Mesenchymal stem cell (in vitro differentiated cells and primary cell): ENCODE measurements at regions not wholly inside any gene's neighbourhood (a gene's known extent, or its start where the extent isn't known, plus 50 kb on each side); places are given as distances from the start of the nearest gene placed in this dataset.

Source experiments
- DNase-seq: peaks from one replicate; pipeline ENCODE4 v3.0.0-alpha.2; 2013
- H2AFZ ChIP-seq: one replicate; pipeline ENCODE4 v1.6.1; 2013; ENCODE audit warnings: low read depth, mild to moderate bottlenecking, control low read depth, inconsistent platforms, low read length, moderate library complexity
- H2AK5ac ChIP-seq: 2 replicates; pipeline ENCODE4 v1.6.1; 2013; ENCODE audit warnings: low read length, moderate library complexity, mild to moderate bottlenecking, inconsistent platforms; ENCODE audit not compliant: severe bottlenecking
- H2BK120ac ChIP-seq: one replicate; pipeline ENCODE4 v1.6.1; 2013; ENCODE audit warnings: low read depth, mild to moderate bottlenecking, inconsistent platforms, low read length, moderate library complexity
- H2BK12ac ChIP-seq, 2 experiments: one replicate each; pipeline ENCODE4 v1.6.1; 2013; ENCODE audit warnings: inconsistent platforms in 2 of 2, low read length in 2 of 2, mild to moderate bottlenecking in 2 of 2, moderate library complexity in 2 of 2, control low read depth in 1 of 2
- H2BK15ac ChIP-seq: one replicate; pipeline ENCODE4 v1.6.1; 2013; ENCODE audit warnings: mild to moderate bottlenecking, low read depth, inconsistent platforms; ENCODE audit not compliant: poor library complexity, severe bottlenecking
- H2BK5ac ChIP-seq: 2 replicates; pipeline ENCODE4 v1.6.1; 2013; ENCODE audit warnings: low read depth, mild to moderate bottlenecking, low read length, control low read depth, inconsistent platforms; ENCODE audit not compliant: poor library complexity, severe bottlenecking
- H3K14ac ChIP-seq, 2 experiments: one replicate each; pipeline ENCODE4 v1.6.1; 2013; ENCODE audit warnings: inconsistent platforms in 2 of 2, low read length in 2 of 2, control low read depth in 1 of 2, mild to moderate bottlenecking in 1 of 2, moderate library complexity in 1 of 2
- H3K18ac ChIP-seq, 2 experiments: one replicate each; pipeline ENCODE4 v1.6.1; 2013; ENCODE audit warnings: inconsistent platforms in 2 of 2, low read length in 2 of 2, control low read depth in 1 of 2, low read depth in 1 of 2, mild to moderate bottlenecking in 1 of 2
- H3K23ac ChIP-seq, 2 experiments: one replicate each; pipeline ENCODE4 v1.6.1; 2013; ENCODE audit warnings: inconsistent platforms in 2 of 2, low read length in 2 of 2, mild to moderate bottlenecking in 2 of 2, moderate library complexity in 2 of 2, control low read depth in 1 of 2
- H3K27ac ChIP-seq: 2 replicates; pipeline ENCODE4 v1.5.1; 2013; ENCODE audit warnings: mild to moderate bottlenecking, moderate library complexity, low read length, control low read depth, inconsistent platforms; ENCODE audit not compliant: poor library complexity, severe bottlenecking
- H3K27me3 ChIP-seq, 2 experiments: 2 replicates each; pipeline versions ENCODE4 v1.6.1 to v1.7.0; 2013; ENCODE audit warnings: low read length in 2 of 2, mild to moderate bottlenecking in 2 of 2, moderate library complexity in 2 of 2, control low read depth in 1 of 2, inconsistent platforms in 1 of 2; ENCODE audit not compliant: control insufficient read depth in 1 of 2, insufficient read depth in 1 of 2
- H3K36me3 ChIP-seq, 2 experiments: 2 replicates each; pipeline versions ENCODE4 v1.6.1 to v1.7.0; 2013; ENCODE audit warnings: low read length in 2 of 2, control low read depth in 1 of 2, inconsistent platforms in 1 of 2, low read depth in 1 of 2, mild to moderate bottlenecking in 1 of 2; ENCODE audit not compliant: insufficient read depth in 2 of 2, control insufficient read depth in 1 of 2
- H3K4ac ChIP-seq, 2 experiments: one replicate each; pipeline ENCODE4 v1.6.1; 2013; ENCODE audit warnings: inconsistent platforms in 2 of 2, low read length in 2 of 2, mild to moderate bottlenecking in 2 of 2, moderate library complexity in 2 of 2, control low read depth in 1 of 2, low read depth in 1 of 2
- H3K4me1 ChIP-seq: 2 replicates; pipeline ENCODE4 v1.6.1; 2013; ENCODE audit warnings: low read depth, low read length, control low read depth; ENCODE audit not compliant: control insufficient read depth, insufficient read depth
- H3K4me2 ChIP-seq: 2 replicates; pipeline ENCODE4 v1.6.1; 2013; ENCODE audit warnings: low read length, mild to moderate bottlenecking, inconsistent platforms; ENCODE audit not compliant: poor library complexity, severe bottlenecking
- H3K4me3 ChIP-seq, 2 experiments: 2 replicates each; pipeline versions ENCODE4 v1.5.1 to v1.7.0; 2013; ENCODE audit warnings: low read length in 2 of 2, mild to moderate bottlenecking in 2 of 2, control low read depth in 1 of 2, low read depth in 1 of 2; ENCODE audit not compliant: insufficient read depth in 1 of 2
- H3K79me1 ChIP-seq: replicated peaks from 2 replicates; pipeline ENCODE4 v1.6.1; 2013; ENCODE audit warnings: mild to moderate bottlenecking, control low read depth, low read length, inconsistent platforms; ENCODE audit not compliant: poor library complexity, severe bottlenecking
- H3K9ac ChIP-seq: 2 replicates; pipeline ENCODE4 v1.7.0; 2013; ENCODE audit warnings: mild to moderate bottlenecking, low read length, moderate library complexity
- H3K9me3 ChIP-seq: 2 replicates; pipeline ENCODE4 v1.7.0; 2013; ENCODE audit warnings: mild to moderate bottlenecking, low read length; ENCODE audit not compliant: control insufficient read depth
- H4K8ac ChIP-seq: one replicate; pipeline ENCODE4 v1.6.1; 2013; ENCODE audit warnings: inconsistent platforms, mild to moderate bottlenecking, low read length, moderate library complexity
- H4K91ac ChIP-seq: one replicate; pipeline ENCODE4 v1.6.1; 2013; ENCODE audit warnings: mild to moderate bottlenecking, low read length, inconsistent platforms
- WGBS: methylation state at CpG from one replicate; pipeline ENCODE4 v1.1.7; 2013; ENCODE audit warnings: mixed read lengths; 5-methylcytosine and 5-hydroxymethylcytosine counted together

DNA sequence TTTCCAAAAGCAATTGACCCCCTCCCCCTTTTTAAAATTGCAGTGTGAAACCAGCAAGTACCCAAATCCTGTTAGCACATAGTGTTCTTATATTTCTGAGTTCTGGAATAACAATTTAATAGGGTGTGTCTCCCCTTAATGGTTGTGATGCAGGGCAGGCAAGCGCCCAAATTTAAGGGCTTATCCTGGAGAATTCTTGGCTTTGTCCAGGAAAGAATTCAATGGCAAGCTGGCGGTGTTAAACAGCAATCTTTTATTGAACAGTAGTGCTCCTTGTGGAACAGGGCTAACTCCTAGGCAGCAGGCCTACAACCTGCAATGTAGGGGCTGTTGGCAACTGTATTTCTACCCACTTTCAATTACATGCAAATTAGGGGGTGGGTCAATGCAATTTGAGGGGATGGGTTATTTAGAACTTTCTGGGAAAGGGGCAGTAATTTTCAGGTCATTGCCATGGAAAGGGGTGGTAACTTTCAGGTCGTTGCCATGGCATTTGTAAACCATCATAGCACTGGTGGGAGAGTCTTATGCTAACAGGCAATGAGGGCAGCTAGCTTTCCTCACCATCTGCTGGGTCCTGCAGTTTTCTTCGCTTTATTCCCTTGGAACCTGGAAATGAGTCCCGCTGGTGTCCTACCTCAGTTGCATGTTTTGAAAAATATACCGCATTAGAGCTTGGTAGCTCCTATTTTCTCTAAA lies 149.0 kb upstream of the KCTD1 start:
- Histone ChIP-seq H3K4me2 (no peak overlapping the region), H3K36me3 (no peaks in the 10 kb centered on the region), H3K27ac (no peak overlapping the region), H3K4ac (no peak overlapping the region), H2BK120ac (no peak overlapping the region), H3K4me3 (no peak overlapping the region), H4K91ac (no peak overlapping the region), H2AK5ac (no peak overlapping the region), H4K8ac (no peak overlapping the region), H3K23ac (no peak overlapping the region), H2BK15ac (no peak overlapping the region), H3K18ac (no peak overlapping the region), H2BK12ac (no peak overlapping the region), H3K14ac (no peak overlapping the region), H2AFZ (no peak overlapping the region), H3K79me1 (no peaks in the 10 kb centered on the region), H2BK5ac (no peak overlapping the region), H3K9ac (no peak overlapping the region), H3K9me3 (peaks cover 9% of the 10 kb centered on the region), H3K27me3 (peaks cover 0 to 5% of the 10 kb centered on the region in 2 experiments), H3K4me1 (no peaks in the 10 kb centered on the region)
- DNase-seq: no peak
- WGBS: 80% methylated on average over 6 of the region's 6 CpGs

GRCh38 chr18:26696786-26697185 lies 148.4 kb upstream of the KCTD1 start:
- WGBS: no CpG with 5 or more reads among the region's 2 CpGs
- H3K18ac ChIP-seq: no peak overlapping the region
- H2BK15ac ChIP-seq: no peak overlapping the region
- H3K14ac ChIP-seq: no peak overlapping the region
- no peaks in the 10 kb centered on the region for H3K4me1 ChIP-seq
- no peak overlapping the region for H3K23ac ChIP-seq
- peaks cover 9% of the 10 kb centered on the region for H3K9me3 ChIP-seq
- no peak overlapping the region for H3K4ac ChIP-seq
- DNase-seq: no peak
- H3K4me3 ChIP-seq: no peak overlapping the region
- H3K27ac ChIP-seq: no peak overlapping the region
- no peak overlapping the region for H2AK5ac ChIP-seq
- no peak overlapping the region for H2BK5ac ChIP-seq
- no peak overlapping the region for H4K91ac ChIP-seq
- H2AFZ ChIP-seq: no peak overlapping the region
- H3K9ac ChIP-seq: no peak overlapping the region
- H2BK12ac ChIP-seq: no peak overlapping the region
- H3K36me3 ChIP-seq: no peaks in the 10 kb centered on the region
- H4K8ac ChIP-seq: no peak overlapping the region
- H3K79me1 ChIP-seq: no peaks in the 10 kb centered on the region
- no peak overlapping the region for H3K4me2 ChIP-seq
- no peak overlapping the region for H2BK120ac ChIP-seq
- peaks cover 0 to under 1% of the 10 kb centered on the region in 2 experiments for H3K27me3 ChIP-seq

DNA sequence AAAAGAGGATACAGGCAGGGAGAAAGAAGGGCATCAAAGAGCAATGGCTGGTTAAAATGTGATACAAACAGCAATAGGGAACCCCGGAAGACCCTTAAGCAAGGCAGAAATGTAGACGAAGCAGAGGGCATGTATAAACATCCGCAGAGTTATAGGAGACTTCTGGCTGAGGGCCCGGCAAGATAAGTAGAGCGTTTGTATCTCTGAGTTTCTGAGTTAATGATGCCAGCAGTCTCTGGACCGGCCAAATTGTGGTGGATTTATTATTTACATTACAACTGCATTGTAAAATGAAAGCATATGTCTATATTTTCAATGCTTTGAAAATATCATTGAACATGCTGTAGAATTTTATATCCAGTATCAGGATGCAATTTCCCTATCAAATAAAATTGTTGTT lies 148.0 kb upstream of the KCTD1 start:
- no peak for DNase-seq
- no peak overlapping the region for H4K91ac ChIP-seq

GRCh38 chr18:26689226-26689879 lies 141.0 kb upstream of the KCTD1 start:
- Histone ChIP-seq H3K9ac (no peak overlapping the region), H4K91ac (no peak overlapping the region), H2BK5ac (no peak overlapping the region), H2BK120ac (no peak overlapping the region), H3K4me2 (no peak overlapping the region), H3K23ac (no peak overlapping the region), H3K27me3 (no peaks in the 10 kb centered on the region), H3K79me1 (no peaks in the 10 kb centered on the region), H2AK5ac (no peak overlapping the region), H3K4ac (no peak overlapping the region), H2BK15ac (no peak overlapping the region), H4K8ac (no peak overlapping the region), H3K27ac (no peak overlapping the region), H2AFZ (no peak overlapping the region), H3K14ac (no peak overlapping the region), H3K9me3 (peaks cover 9% of the 10 kb centered on the region), H3K18ac (no peak overlapping the region), H3K4me1 (no peaks in the 10 kb centered on the region), H2BK12ac (no peak overlapping the region), H3K36me3 (no peaks in the 10 kb centered on the region), H3K4me3 (no peak overlapping the region)
- no peak for DNase-seq
- WGBS: 82% methylated on average over 7 of the region's 7 CpGs

More for the DNA sequence above, 148.0 kb upstream of the KCTD1 start:
- no peaks in the 10 kb centered on the region for H3K4me1 ChIP-seq
- H3K27me3 ChIP-seq: no peaks in the 10 kb centered on the region
- H3K4me2 ChIP-seq: no peak overlapping the region
- no peaks in the 10 kb centered on the region for H3K36me3 ChIP-seq
- no peak overlapping the region for H3K27ac ChIP-seq
- H3K9me3 ChIP-seq: peaks cover 9% of the 10 kb centered on the region
- H3K23ac ChIP-seq: no peak overlapping the region
- H2BK15ac ChIP-seq: no peak overlapping the region
- H2BK12ac ChIP-seq: no peak overlapping the region
- no peak overlapping the region for H2BK120ac ChIP-seq
- H4K8ac ChIP-seq: no peak overlapping the region
- H3K79me1 ChIP-seq: no peaks in the 10 kb centered on the region
- no peak overlapping the region for H3K14ac ChIP-seq
- no peak overlapping the region for H2AFZ ChIP-seq
- H3K4ac ChIP-seq: no peak overlapping the region
- no peak overlapping the region for H3K4me3 ChIP-seq
- H2BK5ac ChIP-seq: no peak overlapping the region
- no peak overlapping the region for H3K18ac ChIP-seq
- WGBS: 94% methylated on average over 4 of the region's 6 CpGs
- H2AK5ac ChIP-seq: no peak overlapping the region
- H3K9ac ChIP-seq: no peak overlapping the region
